AG09309 (cell line): ENCODE measurements at regions not wholly inside any gene's neighbourhood (a gene's known extent, or its start where the extent isn't known, plus 50 kb on each side); places are given as distances from the start of the nearest gene placed in this dataset.

ENCODE experiments used
- DNase-seq: peaks from one replicate; pipeline ENCODE4 v3.0.0-alpha.2; 2010; ENCODE audit warnings: low read depth
- H3K4me3 ChIP-seq: 2 replicates; pipeline ENCODE4 v1.5.1; 2011; ENCODE audit warnings: mild to moderate bottlenecking, low read depth, low read length, moderate library complexity; ENCODE audit not compliant: control insufficient read depth
- TF ChIP-seq, protein P1 (sequence below): IDR thresholded peaks from 2 replicates; pipeline ENCODE4 v1.5.1; 2011; ENCODE audit warnings: mild to moderate bottlenecking, low read depth, low read length, inconsistent platforms; ENCODE audit not compliant: insufficient read depth, control insufficient read depth; ENCODE audit errors: missing control alignments

DNA sequence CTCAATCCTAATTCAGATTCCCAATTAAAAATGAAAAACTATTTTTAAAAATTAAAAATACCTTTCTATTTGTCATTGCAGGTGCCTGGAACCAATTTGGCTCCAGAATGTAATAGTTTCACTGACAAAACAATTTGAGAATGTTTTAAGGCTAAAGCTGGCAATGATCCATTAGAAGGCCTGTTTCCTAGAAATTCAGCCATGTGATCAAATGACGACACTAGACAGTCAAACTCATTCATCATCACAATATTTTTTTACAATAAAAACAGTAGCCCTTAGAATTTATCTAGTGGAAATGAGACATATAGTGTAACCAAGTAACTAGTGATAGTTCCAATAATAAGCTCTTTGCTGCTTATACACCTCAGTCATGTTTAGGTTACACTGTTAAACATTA, 75.4 kb upstream of the MAP3K1 start:
- TF ChIP-seq, protein P1, sequence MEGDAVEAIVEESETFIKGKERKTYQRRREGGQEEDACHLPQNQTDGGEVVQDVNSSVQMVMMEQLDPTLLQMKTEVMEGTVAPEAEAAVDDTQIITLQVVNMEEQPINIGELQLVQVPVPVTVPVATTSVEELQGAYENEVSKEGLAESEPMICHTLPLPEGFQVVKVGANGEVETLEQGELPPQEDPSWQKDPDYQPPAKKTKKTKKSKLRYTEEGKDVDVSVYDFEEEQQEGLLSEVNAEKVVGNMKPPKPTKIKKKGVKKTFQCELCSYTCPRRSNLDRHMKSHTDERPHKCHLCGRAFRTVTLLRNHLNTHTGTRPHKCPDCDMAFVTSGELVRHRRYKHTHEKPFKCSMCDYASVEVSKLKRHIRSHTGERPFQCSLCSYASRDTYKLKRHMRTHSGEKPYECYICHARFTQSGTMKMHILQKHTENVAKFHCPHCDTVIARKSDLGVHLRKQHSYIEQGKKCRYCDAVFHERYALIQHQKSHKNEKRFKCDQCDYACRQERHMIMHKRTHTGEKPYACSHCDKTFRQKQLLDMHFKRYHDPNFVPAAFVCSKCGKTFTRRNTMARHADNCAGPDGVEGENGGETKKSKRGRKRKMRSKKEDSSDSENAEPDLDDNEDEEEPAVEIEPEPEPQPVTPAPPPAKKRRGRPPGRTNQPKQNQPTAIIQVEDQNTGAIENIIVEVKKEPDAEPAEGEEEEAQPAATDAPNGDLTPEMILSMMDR, result no peak
- no peak overlapping the region for H3K4me3 ChIP-seq
- no peak for DNase-seq

DNA sequence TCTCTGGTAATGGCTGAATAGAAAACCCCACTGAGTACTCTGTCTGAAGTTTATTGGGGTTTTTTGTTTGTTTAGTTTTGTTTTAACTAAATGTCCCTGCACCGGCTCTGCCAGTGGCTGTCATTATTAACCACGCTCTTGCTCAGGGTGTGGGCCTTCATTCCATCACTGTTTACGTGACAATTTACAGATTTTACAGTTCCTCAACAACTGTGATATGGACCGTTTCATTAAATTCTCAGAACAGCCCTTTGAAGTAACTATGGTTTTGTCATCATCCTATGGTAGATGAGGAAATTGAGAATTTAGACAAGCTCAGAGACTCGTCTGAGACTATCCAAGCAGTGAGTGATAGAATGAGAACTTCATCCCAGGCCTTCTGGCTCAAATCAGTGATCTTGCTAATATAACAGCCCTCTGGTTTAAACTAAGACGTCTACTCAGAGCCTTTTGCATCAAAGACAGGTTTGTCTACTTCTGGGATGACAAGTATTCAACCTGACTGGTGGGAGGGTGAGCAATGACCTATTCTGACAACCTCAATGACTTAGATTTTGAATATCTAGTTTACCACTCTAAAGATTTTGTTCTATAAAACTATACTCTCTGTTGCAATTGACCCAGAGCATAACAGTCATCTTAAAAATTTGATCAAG, 77.3 kb upstream of the MAP3K1 start:
- TF ChIP-seq, protein P1, result no peak
- no peak overlapping the region for H3K4me3 ChIP-seq
- DNase-seq, result no peak

DNA sequence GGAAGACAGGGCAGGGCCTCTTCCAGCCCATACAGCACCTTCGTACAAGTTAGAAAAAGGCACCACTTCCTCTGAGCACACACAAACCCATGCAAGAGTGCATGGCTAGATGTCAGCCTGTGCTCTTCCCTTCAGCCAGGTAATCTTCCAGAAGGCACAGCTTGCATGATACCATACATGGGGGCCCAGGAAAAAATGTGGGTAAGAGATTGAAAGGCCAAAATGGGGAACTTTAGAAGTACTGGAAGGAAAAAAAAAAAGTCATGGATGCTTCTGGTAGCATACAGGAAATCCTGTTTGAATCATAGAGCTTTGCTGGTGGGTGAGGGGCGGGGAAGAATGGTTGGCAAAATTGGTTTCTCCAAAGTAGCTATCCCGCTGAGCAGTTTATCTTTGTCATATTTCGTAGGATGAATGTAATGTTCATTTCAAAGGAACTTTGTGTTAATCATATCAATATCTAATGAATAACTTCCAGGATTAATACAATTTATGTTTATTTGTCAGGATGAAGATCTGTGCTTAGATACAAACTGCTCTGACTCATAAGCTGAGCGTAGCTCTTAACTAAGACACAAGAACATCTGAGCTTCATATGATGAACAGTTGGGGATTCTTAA, 78.2 kb upstream of the MAP3K1 start:
- DNase-seq, result no peak
- TF ChIP-seq, protein P1, result no peak
- no peak overlapping the region for H3K4me3 ChIP-seq

DNA sequence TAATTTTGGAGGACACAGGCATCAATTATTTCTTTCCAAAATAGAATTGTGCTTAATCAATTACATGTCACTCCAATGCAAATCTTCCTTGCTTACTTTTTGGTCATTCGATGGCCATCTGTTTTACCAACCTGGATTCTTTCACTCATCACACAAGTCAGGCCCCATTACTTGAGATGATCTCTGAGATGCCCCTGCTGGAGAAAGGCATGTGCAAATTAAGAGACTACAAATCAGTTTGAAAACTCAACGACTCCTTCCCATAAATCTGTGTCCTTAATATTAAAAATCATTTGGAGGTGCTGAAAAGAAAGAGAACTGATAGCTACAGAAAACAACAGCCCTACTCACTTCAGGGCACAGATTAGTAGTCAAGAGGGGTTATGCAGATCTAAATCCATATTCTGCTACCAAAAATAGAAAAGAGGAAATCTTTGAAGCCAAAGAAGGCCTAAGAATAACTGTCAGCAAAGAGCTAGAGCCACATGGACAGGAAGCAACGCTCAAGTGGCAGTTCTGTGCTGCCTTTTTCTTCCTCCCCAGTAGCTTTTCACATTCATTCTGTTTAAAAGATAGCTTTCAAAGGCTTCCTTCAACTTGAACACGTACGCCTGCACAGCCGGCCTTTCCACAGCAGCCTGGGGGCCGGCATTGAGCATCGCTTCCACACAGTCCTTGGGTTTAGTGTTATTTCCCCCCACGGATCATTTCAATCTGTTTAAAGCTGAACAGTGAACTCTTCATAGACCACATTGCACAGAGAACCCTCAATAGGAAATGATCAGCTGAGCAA, 79.3 kb upstream of the MAP3K1 start:
- DNase-seq, result no peak
- H3K4me3 ChIP-seq, result no peak overlapping the region
- TF ChIP-seq, protein P1, result no peak

DNA sequence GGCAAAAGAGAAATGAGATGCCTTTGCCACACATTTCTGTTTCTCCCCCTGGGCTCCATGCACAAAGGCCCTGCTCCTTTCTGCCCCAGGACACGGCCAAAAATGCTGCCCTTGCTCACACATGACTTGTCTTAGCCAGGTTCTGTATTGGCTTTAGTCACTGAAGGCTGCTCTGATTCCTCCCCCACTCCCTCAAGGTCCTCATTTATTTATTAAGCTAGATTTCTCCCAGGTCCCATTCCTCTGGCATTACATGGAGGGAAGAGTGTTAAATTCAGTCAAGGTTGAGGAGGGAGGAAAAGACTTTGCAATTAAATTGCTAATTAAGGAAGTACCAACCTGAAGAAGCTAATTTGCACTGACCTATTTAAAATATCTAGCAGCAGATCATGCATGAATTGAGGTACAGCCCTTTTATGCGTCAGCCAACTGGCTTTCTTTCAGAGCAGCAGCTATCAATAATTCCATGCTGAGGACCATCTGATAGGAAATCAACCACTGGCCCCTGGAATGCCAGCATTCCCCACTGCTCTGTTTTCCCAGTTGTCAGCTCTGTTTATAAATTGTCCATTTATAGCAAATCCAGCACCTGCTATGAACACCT, 81.2 kb upstream of the MAP3K1 start:
- no peak for DNase-seq
- no peak overlapping the region for H3K4me3 ChIP-seq
- TF ChIP-seq, protein P1, result no peak

DNA sequence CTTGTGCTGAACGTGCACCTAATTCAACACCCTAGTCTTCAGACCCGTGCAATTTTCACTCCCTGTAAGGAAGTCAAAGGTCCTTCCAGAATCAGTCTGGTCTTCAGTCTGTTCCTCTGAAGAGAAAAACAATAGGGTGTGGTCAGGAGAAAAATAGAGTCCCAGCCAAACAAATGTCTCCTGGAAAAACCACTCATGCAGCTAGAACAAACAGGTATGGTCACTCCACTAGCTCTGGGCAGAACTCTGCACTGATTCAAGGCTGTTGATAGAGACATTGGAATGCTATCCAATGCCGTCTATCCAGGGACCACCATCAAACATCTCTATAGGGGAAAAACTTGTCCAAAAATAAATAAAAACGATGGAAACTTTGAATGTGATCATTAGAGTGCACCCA, 81.8 kb upstream of the MAP3K1 start:
- TF ChIP-seq, protein P1, result no peak
- H3K4me3 ChIP-seq, result no peak overlapping the region
- DNase-seq, result no peak
